GM12878 (cell line): ENCODE measurements at regions not wholly inside any gene's neighbourhood (a gene's known extent, or its start where the extent isn't known, plus 50 kb on each side); places are given as distances from the start of the nearest gene placed in this dataset.

Experiments used
- ATAC-seq: fragments of 200-7000 bp; cut with Tn5 transposase; 3 replicates; pipeline ENCODE4 v1.9.1; 2020; ENCODE audit warnings: mild to moderate bottlenecking, moderate library complexity
- BruUV-seq: library from RNA; stranded (reverse); fragments of 400-500 nt; replicated peaks from 2 replicates; lab custom pipeline; 2021; lab: Mats Ljungman, UMichigan
- CTCF ChIA-PET: fragments of 300-600 bp; sonication (Branson Sonifier 250); formaldehyde crosslinking; extraction: SDS; loops from one replicate; lab custom pipeline; 2021; ENCODE audit warnings: inconsistent platforms; lab: Yijun Ruan, JAX
- POLR2A ChIA-PET: fragments of 350-600 bp; formaldehyde crosslinking; extraction: SDS; loops from one replicate; lab custom pipeline; 2021; ENCODE audit warnings: inconsistent platforms; lab: Charles Lee
- RAD21 ChIA-PET: fragments of 300-600 bp; sonication (Branson Sonifier 250); formaldehyde crosslinking; loops from one replicate; lab custom pipeline; 2023; ENCODE audit warnings: antibody characterized with exemption; ENCODE audit not compliant: unreplicated experiment; lab: Charles Lee
- SMC1A ChIA-PET: fragments of 300-600 bp; sonication (Branson Sonifier 250); formaldehyde crosslinking; loops from one replicate; lab custom pipeline; 2023; ENCODE audit not compliant: unreplicated experiment, uncharacterized antibody; lab: Charles Lee
- DNase-seq: peaks from one replicate; pipeline ENCODE4 v3.0.0-alpha.2; 2011; ENCODE audit warnings: low read depth, low spot score
- FAIRE-seq: peaks from 3 replicates; lab custom pipeline; 2011; peaks lifted over from hg19 to GRCh38; lab: Jason Lieb, UNC
- H2AFZ ChIP-seq: 2 replicates; pipeline ENCODE4 v1.6.0; 2011; ENCODE audit warnings: low read depth, low read length, control low read depth; ENCODE audit not compliant: control insufficient read depth
- H3K27ac ChIP-seq: 2 replicates; pipeline ENCODE4 v1.5.1; 2011; ENCODE audit warnings: control low read depth; ENCODE audit not compliant: control insufficient read depth, insufficient read depth
- H3K27me3 ChIP-seq, 2 experiments: replicated peaks in 1 of 2; 2 replicates each; pipeline versions ENCODE4 v1.6.0 to v1.6.1; 2011; ENCODE audit warnings: low read length in 1 of 2; ENCODE audit not compliant: control insufficient read depth in 2 of 2, insufficient read depth in 2 of 2
- H3K36me3 ChIP-seq, 2 experiments: 2 replicates each; pipeline ENCODE4 v1.5.1; 2011; ENCODE audit warnings: low read length in 1 of 2; ENCODE audit not compliant: control insufficient read depth in 2 of 2, insufficient read depth in 2 of 2
- H3K4me1 ChIP-seq: 2 replicates; pipeline ENCODE4 v1.6.1; 2011; ENCODE audit warnings: mild to moderate bottlenecking, low read length, moderate library complexity, mixed read lengths; ENCODE audit not compliant: control insufficient read depth, insufficient read depth
- H3K4me2 ChIP-seq: 2 replicates; pipeline ENCODE4 v1.6.0; 2011; ENCODE audit warnings: control low read depth; ENCODE audit not compliant: control insufficient read depth, insufficient read depth
- H3K4me3 ChIP-seq: fragments of 200-600 bp; sonication (generic); 2 replicates; pipeline ENCODE4 v1.5.1; 2016
- H3K79me2 ChIP-seq: 2 replicates; pipeline ENCODE4 v1.6.0; 2011; ENCODE audit warnings: low read length; ENCODE audit not compliant: control insufficient read depth, insufficient read depth
- H3K9ac ChIP-seq: 2 replicates; pipeline ENCODE4 v1.8.0; 2011; ENCODE audit warnings: low read length, control low read depth, mixed read lengths; ENCODE audit not compliant: control insufficient read depth, insufficient read depth
- H3K9me3 ChIP-seq: replicated peaks from 3 replicates; pipeline ENCODE4 v1.5.1; 2011; ENCODE audit warnings: mild to moderate bottlenecking, low read length; ENCODE audit not compliant: control insufficient read depth, insufficient read depth
- H4K20me1 ChIP-seq: 2 replicates; pipeline ENCODE4 v1.6.0; 2011; ENCODE audit not compliant: control insufficient read depth, insufficient read depth
- EP300 ChIP-seq, 2 experiments: fragments of 150-350 bp in 1 of 2; IDR thresholded peaks; 2 replicates each; pipeline ENCODE4 v1.6.1; 2011 to 2012; ENCODE audit warnings: low read depth in 2 of 2, low read length in 2 of 2, borderline replicate concordance in 1 of 2, improper control_type of control experiment in 1 of 2, inconsistent platforms in 1 of 2; ENCODE audit not compliant: control insufficient read depth in 1 of 2
- ESRRA ChIP-seq: IDR thresholded peaks from 2 replicates; pipeline ENCODE4 v1.6.1; 2012; ENCODE audit warnings: mild to moderate bottlenecking, low read length, improper control_type of control experiment
- LARP7 ChIP-seq: fragments of 450-650 bp; IDR thresholded peaks from 2 replicates; pipeline ENCODE4 v1.6.1; 2017; ENCODE audit warnings: mild to moderate bottlenecking
- NBN ChIP-seq: fragments of 450-650 bp; IDR thresholded peaks from 2 replicates; pipeline ENCODE4 v1.6.1; 2016
- ZSCAN29 ChIP-seq: fragments of 450-650 bp; IDR thresholded peaks from 2 replicates; pipeline ENCODE4 v1.6.1; 2017; ENCODE audit warnings: mild to moderate bottlenecking, moderate library complexity
- WGBS: methylation state at CpG from one replicate; pipeline ENCODE4 v1.1.6; 2016; ENCODE audit warnings: low lambda C conversion rate; ENCODE audit not compliant: insufficient replicate concordance, insufficient coverage; ENCODE audit errors: missing lambda C conversion rate; 5-methylcytosine and 5-hydroxymethylcytosine counted together
- in situ Hi-C: fragments of 300-500 bp; cut with MboI; formaldehyde crosslinking; loops from 9 replicates; pipeline ENCODE4 v1.14.3; 2018; ENCODE audit warnings: mixed read lengths
- intact Hi-C: fragments of 100-400 bp; cut with micrococcal nuclease; formaldehyde crosslinking; loops from one replicate; pipeline ENCODE4 v1.14.2; 2022; ENCODE audit not compliant: unreplicated experiment
- TF ChIP-seq, protein P1 (sequence below): IDR thresholded peaks from 2 replicates; pipeline ENCODE4 v1.6.1; 2012; ENCODE audit warnings: low read depth, low read length, improper control_type of control experiment

DNA sequence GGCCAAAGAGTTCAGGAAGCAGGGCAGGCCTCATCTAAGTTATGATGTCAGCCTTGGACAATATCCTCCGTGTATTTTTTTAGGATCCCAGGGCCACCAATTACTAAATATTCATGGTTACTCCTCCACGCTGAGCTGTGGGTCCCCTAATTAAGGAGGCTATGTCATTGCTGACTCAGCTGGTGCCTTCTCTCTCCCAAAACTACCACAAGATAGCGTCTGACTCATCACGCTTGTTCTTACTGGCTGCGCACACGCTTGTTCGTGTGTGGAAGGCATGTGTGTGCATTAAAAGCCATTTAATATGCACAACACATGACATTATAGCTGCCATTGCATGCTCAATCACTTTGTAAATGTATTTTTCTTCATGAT, 78.3 kb downstream of the GSC start:
- Histone ChIP-seq H3K4me3 (no peak overlapping the region), H3K36me3 (no peaks in the 10 kb centered on the region), H4K20me1 (no peaks in the 10 kb centered on the region), H3K27me3 (0 out of 4 replicates have a peak, but pooled peaks cover 0 to 2% of the 10 kb centered on the region in 2 experiments), H3K9me3 (no peaks in the 10 kb centered on the region), H3K27ac (no peak overlapping the region), H3K4me2 (no peak overlapping the region)
- ATAC-seq: no peak
- ChIA-PET POLR2A (no interaction called here), SMC1A (no interaction called here)
- DNase-seq: no peak
- 15% methylated on average over 7 of the region's 7 CpGs for WGBS
- intact Hi-C loops: no loop called here
- no TSS peak for BruUV-seq
- TF ChIP-seq EP300 (IDR thresholded peaks at IDR 0.05; ENCODE audit: borderline replicate concordance in 1 of 2, control insufficient read depth in 1 of 2, low read depth in 2 of 2, low read length in 2 of 2) (no peak), ZSCAN29 (no peak), LARP7 (no peak), NBN (no peak), ESRRA (no peak)
- TF ChIP-seq, protein P1, sequence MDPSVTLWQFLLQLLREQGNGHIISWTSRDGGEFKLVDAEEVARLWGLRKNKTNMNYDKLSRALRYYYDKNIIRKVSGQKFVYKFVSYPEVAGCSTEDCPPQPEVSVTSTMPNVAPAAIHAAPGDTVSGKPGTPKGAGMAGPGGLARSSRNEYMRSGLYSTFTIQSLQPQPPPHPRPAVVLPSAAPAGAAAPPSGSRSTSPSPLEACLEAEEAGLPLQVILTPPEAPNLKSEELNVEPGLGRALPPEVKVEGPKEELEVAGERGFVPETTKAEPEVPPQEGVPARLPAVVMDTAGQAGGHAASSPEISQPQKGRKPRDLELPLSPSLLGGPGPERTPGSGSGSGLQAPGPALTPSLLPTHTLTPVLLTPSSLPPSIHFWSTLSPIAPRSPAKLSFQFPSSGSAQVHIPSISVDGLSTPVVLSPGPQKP: no peak
- TF ChIP-seq, all 136 proteins: peak for 0
- Histone ChIP-seq H3K79me2 (no peaks in the 10 kb centered on the region), H3K4me1 (no peaks in the 10 kb centered on the region), H3K9ac (no peak overlapping the region), H2AFZ (no peak overlapping the region)
- CTCF ChIA-PET: interaction anchor here (0.7 to 1.0 kb wide), 4 partner anchors 24 to 738 kb away, joined by 3 read pairs; no protein-coding TSS in a partner anchor
- FAIRE-seq: no peak
- RAD21 ChIA-PET: no interaction called here
- in situ Hi-C loops: loop anchor here (25.0 kb wide), 1 partner anchor 696 kb away; no protein-coding TSS in a partner anchor
